HEK293 (cell line): ENCODE measurements at regions not wholly inside any gene's neighbourhood (a gene's known extent, or its start where the extent isn't known, plus 50 kb on each side); places are given as distances from the start of the nearest gene placed in this dataset.

ENCODE experiments used
- CTCF ChIP-seq: fragments of 450-650 bp; formaldehyde crosslinking; IDR thresholded peaks from 2 replicates; pipeline ENCODE4 v1.5.1; 2016; ENCODE audit warnings: missing biosample characterization, missing genetic modification characterization
- PRDM4 ChIP-seq: fragments of 450-650 bp; formaldehyde crosslinking; IDR thresholded peaks from 2 replicates; pipeline ENCODE4 v1.5.1; 2017; ENCODE audit warnings: missing biosample characterization, missing genetic modification characterization
- PRDM6 ChIP-seq: fragments of 450-650 bp; formaldehyde crosslinking; IDR thresholded peaks from 2 replicates; pipeline ENCODE4 v1.5.1; 2017; ENCODE audit warnings: missing biosample characterization, missing genetic modification characterization
- SP7 ChIP-seq: fragments of 450-650 bp; formaldehyde crosslinking; IDR thresholded peaks from 2 replicates; pipeline ENCODE4 v1.5.1; 2016; ENCODE audit warnings: missing biosample characterization, missing genetic modification characterization
- ZBTB26 ChIP-seq: fragments of 450-650 bp; formaldehyde crosslinking; optimal IDR thresholded peaks from 2 replicates; pipeline ENCODE3; 2016; ENCODE audit warnings: missing biosample characterization, mild to moderate bottlenecking, missing genetic modification characterization
- ZBTB8A ChIP-seq: fragments of 450-650 bp; formaldehyde crosslinking; IDR thresholded peaks from 2 replicates; pipeline ENCODE4 v1.5.1; 2016; ENCODE audit warnings: missing biosample characterization, missing genetic modification characterization
- ZNF10 ChIP-seq: fragments of 450-650 bp; formaldehyde crosslinking; IDR thresholded peaks from 2 replicates; pipeline ENCODE4 v1.5.1; 2017; ENCODE audit warnings: missing biosample characterization, missing genetic modification characterization
- ZNF121 ChIP-seq: fragments of 450-650 bp; formaldehyde crosslinking; IDR thresholded peaks from 2 replicates; pipeline ENCODE4 v1.5.1; 2016; ENCODE audit warnings: missing biosample characterization, missing genetic modification characterization
- ZNF133 ChIP-seq: fragments of 450-650 bp; formaldehyde crosslinking; IDR thresholded peaks from 2 replicates; pipeline ENCODE4 v1.5.1; 2016; ENCODE audit warnings: missing biosample characterization, missing genetic modification characterization
- ZNF174 ChIP-seq: fragments of 450-650 bp; formaldehyde crosslinking; IDR thresholded peaks from 2 replicates; pipeline ENCODE4 v1.5.0; 2017; ENCODE audit warnings: missing biosample characterization, mild to moderate bottlenecking, missing genetic modification characterization
- ZNF214 ChIP-seq: fragments of 450-650 bp; formaldehyde crosslinking; IDR thresholded peaks from 2 replicates; pipeline ENCODE4 v1.5.1; 2017; ENCODE audit warnings: missing biosample characterization, mild to moderate bottlenecking, missing genetic modification characterization, borderline replicate concordance
- ZNF26 ChIP-seq: fragments of 450-650 bp; formaldehyde crosslinking; IDR thresholded peaks from 2 replicates; pipeline ENCODE4 v1.5.1; 2016; ENCODE audit warnings: missing biosample characterization, missing genetic modification characterization
- ZNF280C ChIP-seq: fragments of 450-650 bp; formaldehyde crosslinking; IDR thresholded peaks from 2 replicates; pipeline ENCODE4 v1.5.1; 2016; ENCODE audit warnings: missing biosample characterization, missing genetic modification characterization
- ZNF311 ChIP-seq: fragments of 450-650 bp; formaldehyde crosslinking; IDR thresholded peaks from 2 replicates; pipeline ENCODE4 v1.5.1; 2017; ENCODE audit warnings: missing biosample characterization, missing genetic modification characterization, borderline replicate concordance
- ZNF335 ChIP-seq: fragments of 450-650 bp; formaldehyde crosslinking; conservative IDR thresholded peaks from 2 replicates; pipeline ENCODE4 v1.5.1; 2016; ENCODE audit warnings: missing biosample characterization, missing genetic modification characterization
- ZNF350 ChIP-seq: fragments of 450-650 bp; formaldehyde crosslinking; IDR thresholded peaks from 2 replicates; pipeline ENCODE4 v1.5.0; 2017; ENCODE audit warnings: missing biosample characterization, mild to moderate bottlenecking, missing genetic modification characterization
- ZNF416 ChIP-seq: fragments of 450-650 bp; formaldehyde crosslinking; IDR thresholded peaks from 2 replicates; pipeline ENCODE4 v1.5.1; 2016; ENCODE audit warnings: missing biosample characterization, missing genetic modification characterization
- ZNF513 ChIP-seq: fragments of 450-650 bp; IDR thresholded peaks from 2 replicates; pipeline ENCODE4 v1.5.1; 2018; ENCODE audit warnings: missing biosample characterization, missing genetic modification characterization
- ZNF561 ChIP-seq: fragments of 450-650 bp; IDR thresholded peaks from 2 replicates; pipeline ENCODE4 v1.5.1; 2018; ENCODE audit warnings: missing biosample characterization, missing genetic modification characterization, borderline replicate concordance
- ZNF600 ChIP-seq: fragments of 450-650 bp; formaldehyde crosslinking; IDR thresholded peaks from 2 replicates; pipeline ENCODE4 v1.5.1; 2016; ENCODE audit warnings: missing biosample characterization, missing genetic modification characterization
- ZNF623 ChIP-seq: fragments of 450-650 bp; formaldehyde crosslinking; IDR thresholded peaks from 2 replicates; pipeline ENCODE4 v1.5.1; 2016; ENCODE audit warnings: missing biosample characterization, missing genetic modification characterization
- ZNF624 ChIP-seq: fragments of 450-650 bp; formaldehyde crosslinking; IDR thresholded peaks from 2 replicates; pipeline ENCODE4 v1.5.1; 2017; ENCODE audit warnings: missing biosample characterization, missing genetic modification characterization
- ZNF658 ChIP-seq: fragments of 450-650 bp; formaldehyde crosslinking; IDR thresholded peaks from 2 replicates; pipeline ENCODE4; 2016; ENCODE audit warnings: missing biosample characterization, missing genetic modification characterization
- ZNF660 ChIP-seq: fragments of 450-650 bp; IDR thresholded peaks from 2 replicates; pipeline ENCODE4 v1.5.1; 2018; ENCODE audit warnings: missing biosample characterization, mild to moderate bottlenecking, missing genetic modification characterization
- ZNF76 ChIP-seq: fragments of 450-650 bp; formaldehyde crosslinking; IDR thresholded peaks from 2 replicates; pipeline ENCODE4; 2016; ENCODE audit warnings: low read depth, missing biosample characterization, missing genetic modification characterization, borderline replicate concordance
- ZNF768 ChIP-seq: fragments of 450-650 bp; formaldehyde crosslinking; IDR thresholded peaks from 2 replicates; pipeline ENCODE4 v1.5.1; 2018; ENCODE audit warnings: missing biosample characterization, mild to moderate bottlenecking, missing genetic modification characterization

- TF ChIP-seq ZBTB8A = no peak
- 0 out of 2 replicates have a peak, but pooled peaks have one; percentile 17 for TF ChIP-seq PRDM4 (tag by site-specific recombination)
- TF ChIP-seq ZNF624 = no peak
- no peak for TF ChIP-seq ZBTB26 (tag by site-specific recombination)
- no peak for TF ChIP-seq ZNF133 (tag by site-specific recombination)
- no peak for TF ChIP-seq ZNF26 (tag by site-specific recombination)
- no peak for TF ChIP-seq ZNF350 (tag by site-specific recombination)
- TF ChIP-seq ZNF214 (tag by site-specific recombination) = no peak
- no peak for TF ChIP-seq ZNF311 (tag by site-specific recombination)
- TF ChIP-seq ZNF600 = no peak
- TF ChIP-seq ZNF660 = peak; percentile 26; the same call in 1 of the 2 replicates
- TF ChIP-seq ZNF768 (tag by site-specific recombination) = no peak
- peak; percentile 67; the same call in 1 of the 2 replicates for TF ChIP-seq ZNF561 (tag by site-specific recombination)
- TF ChIP-seq PRDM6 (tag by site-specific recombination) = peak; percentile 89
- TF ChIP-seq ZNF416 = no peak
- TF ChIP-seq ZNF174 (tag by site-specific recombination) = no peak
- TF ChIP-seq CTCF (tag by site-specific recombination) = no peak
- TF ChIP-seq ZNF513 (tag by site-specific recombination) = no peak
- no peak for TF ChIP-seq ZNF76
- TF ChIP-seq ZNF335 (tag by site-specific recombination) = peak; percentile 78
- 0 out of 2 replicates have a peak, but pooled peaks have one; percentile 6 for TF ChIP-seq SP7 (tag by site-specific recombination)
- no peak for TF ChIP-seq ZNF658
- no peak for TF ChIP-seq ZNF121
- no peak for TF ChIP-seq ZNF10 (tag by site-specific recombination)
- no peak for TF ChIP-seq ZNF623 (tag by site-specific recombination)
- no peak for TF ChIP-seq ZNF280C (tag by site-specific recombination)
Observed at GRCh38 chr1:200242110-200243041, 167.5 kb downstream of the ZNF281 start (continued).
